PC-9 (cell line): ENCODE measurements at regions not wholly inside any gene's neighbourhood (a gene's known extent, or its start where the extent isn't known, plus 50 kb on each side); places are given as distances from the start of the nearest gene placed in this dataset.

Experiments used
- CTCF ChIP-seq: fragments of 200-600 bp; sonication (generic); conservative IDR thresholded peaks from 2 replicates; pipeline ENCODE4 v1.6.1; 2017; ENCODE audit warnings: mixed run types, antibody characterized with exemption, mild to moderate bottlenecking, moderate library complexity
- EZH2 ChIP-seq: fragments of 200-600 bp; sonication (generic); IDR thresholded peaks from 2 replicates; pipeline ENCODE4 v1.8.0; 2017; ENCODE audit warnings: antibody characterized with exemption, low read depth

- TF ChIP-seq CTCF (no peak), EZH2 (no peak)
These were observed 260.8 kb downstream of the AUH start for GRCh38 chr9:91100878-91101450.
